WTC11 (cell line): ENCODE measurements at regions not wholly inside any gene's neighbourhood (a gene's known extent, or its start where the extent isn't known, plus 50 kb on each side); places are given as distances from the start of the nearest gene placed in this dataset.

ENCODE experiments used
- ATAC-seq: fragments of 200-7000 bp; cut with Tn5 transposase; 2 replicates; pipeline ENCODE4 v1.10.0; 2021; ENCODE audit warnings: mild to moderate bottlenecking, moderate library complexity
- CTCF ChIA-PET: fragments of 300-600 bp; sonication (Branson Sonifier 250); formaldehyde crosslinking; loops from one replicate; lab custom pipeline; 2021; ENCODE audit warnings: antibody characterized with exemption; lab: Charles Lee
- POLR2A ChIA-PET: fragments of 350-600 bp; sonication (Branson Sonifier 250); formaldehyde crosslinking; loops from one replicate; lab custom pipeline; 2021; ENCODE audit warnings: antibody characterized with exemption; lab: Charles Lee
- DNase-seq: peaks from one replicate; pipeline ENCODE4 v3.0.0; 2021; ENCODE audit warnings: low spot score
- H3K27ac Mint-ChIP-seq: 2 replicates; pipeline ENCODE4 v1.8.0; 2021; ENCODE audit warnings: mixed read lengths
- H3K27me3 Mint-ChIP-seq: 2 replicates; pipeline ENCODE4 v1.8.0; 2021; ENCODE audit warnings: low read depth, mild to moderate bottlenecking, moderate library complexity, mixed read lengths
- H3K36me3 Mint-ChIP-seq: 2 replicates; pipeline ENCODE4 v1.8.0; 2021; ENCODE audit warnings: mixed read lengths
- H3K4me1 Mint-ChIP-seq: 2 replicates; pipeline ENCODE4 v1.8.0; 2022; ENCODE audit warnings: mixed read lengths
- H3K4me3 Mint-ChIP-seq: 2 replicates; pipeline ENCODE4 v1.8.0; 2021; ENCODE audit warnings: mild to moderate bottlenecking, moderate library complexity, mixed read lengths
- H3K9me3 Mint-ChIP-seq: 2 replicates; pipeline ENCODE4 v1.8.0; 2021; ENCODE audit warnings: mixed read lengths
- AR ChIP-seq: fragments of 250-450 bp; sonication (Bioruptor Pico); IDR thresholded peaks from 2 replicates; pipeline ENCODE4 v1.9.0; 2021; ENCODE audit warnings: mild to moderate bottlenecking
- EMX1 ChIP-seq: fragments of 250-450 bp; sonication (Bioruptor Pico); IDR thresholded peaks from 2 replicates; pipeline ENCODE4 v1.8.0; 2021; ENCODE audit warnings: mild to moderate bottlenecking
- ESRRA ChIP-seq: sonication (generic); formaldehyde crosslinking; IDR thresholded peaks from 2 replicates; pipeline ENCODE4 v1.8.1; 2022; ENCODE audit warnings: mild to moderate bottlenecking, missing genetic modification reagents, borderline replicate concordance
- FOXK1 ChIP-seq: sonication (generic); formaldehyde crosslinking; IDR thresholded peaks from 2 replicates; pipeline ENCODE4 v1.8.0; 2022; ENCODE audit warnings: mild to moderate bottlenecking, moderate library complexity, missing genetic modification reagents
- GRHL2 ChIP-seq: fragments of 250-450 bp; sonication (Bioruptor Pico); IDR thresholded peaks from 2 replicates; pipeline ENCODE4 v1.8.0; 2022; ENCODE audit warnings: mild to moderate bottlenecking, moderate library complexity; ENCODE audit not compliant: insufficient replicate concordance, severe bottlenecking
- JUN ChIP-seq: sonication (generic); formaldehyde crosslinking; IDR thresholded peaks from 2 replicates; pipeline ENCODE4 v1.8.0; 2023; ENCODE audit warnings: mild to moderate bottlenecking, missing genetic modification reagents
- NR2C2 ChIP-seq: sonication (generic); formaldehyde crosslinking; IDR thresholded peaks from 2 replicates; pipeline ENCODE4 v1.8.0; 2022; ENCODE audit warnings: mild to moderate bottlenecking, missing genetic modification reagents
- TEAD1 ChIP-seq: sonication (generic); formaldehyde crosslinking; IDR thresholded peaks from 2 replicates; pipeline ENCODE4 v1.8.0; 2022; ENCODE audit warnings: mild to moderate bottlenecking, missing genetic modification reagents
- ZBTB21 ChIP-seq: sonication (generic); formaldehyde crosslinking; IDR thresholded peaks from 2 replicates; pipeline ENCODE4 v1.8.1; 2023; ENCODE audit warnings: mild to moderate bottlenecking, missing genetic modification reagents, borderline replicate concordance
- ZNF121 ChIP-seq: sonication (generic); formaldehyde crosslinking; IDR thresholded peaks from 2 replicates; pipeline ENCODE4 v1.8.0; 2023; ENCODE audit warnings: missing genetic modification reagents
- ZNF138 ChIP-seq: sonication (generic); formaldehyde crosslinking; conservative IDR thresholded peaks from 2 replicates; pipeline ENCODE4 v1.8.1; 2022; ENCODE audit warnings: mild to moderate bottlenecking, moderate library complexity, missing genetic modification reagents
- ZNF232 ChIP-seq: sonication (generic); formaldehyde crosslinking; IDR thresholded peaks from 2 replicates; pipeline ENCODE4 v1.8.0; 2022; ENCODE audit warnings: mild to moderate bottlenecking, missing genetic modification reagents
- TF ChIP-seq, protein P1 (sequence below): sonication (generic); formaldehyde crosslinking; conservative IDR thresholded peaks from 2 replicates; pipeline ENCODE4 v1.8.1; 2023; ENCODE audit warnings: mild to moderate bottlenecking, low read depth, missing genetic modification reagents, moderate library complexity
- TF ChIP-seq, protein P2 (sequence below): fragments of 250-450 bp; sonication (Bioruptor Pico); conservative IDR thresholded peaks from 2 replicates; pipeline ENCODE4 v1.9.0; 2021; ENCODE audit warnings: mild to moderate bottlenecking
- TF ChIP-seq, protein P3 (sequence below): sonication (generic); formaldehyde crosslinking; IDR thresholded peaks from 2 replicates; pipeline ENCODE4 v1.8.1; 2023; ENCODE audit warnings: mild to moderate bottlenecking, missing genetic modification reagents, moderate library complexity
- TF ChIP-seq, protein P4 (sequence below): sonication (generic); formaldehyde crosslinking; IDR thresholded peaks from 2 replicates; pipeline ENCODE4 v1.8.0; 2023; ENCODE audit warnings: missing genetic modification reagents
- TF ChIP-seq, protein P5 (sequence below): fragments of 250-450 bp; sonication (Bioruptor Pico); IDR thresholded peaks from 2 replicates; pipeline ENCODE4 v1.9.0; 2021; ENCODE audit warnings: mild to moderate bottlenecking
- TF ChIP-seq, protein P6 (sequence below): fragments of 250-450 bp; sonication (Bioruptor Pico); IDR thresholded peaks from 2 replicates; pipeline ENCODE4 v2.1.2; 2022; ENCODE audit warnings: mild to moderate bottlenecking, moderate library complexity

- TF ChIP-seq, protein P1, sequence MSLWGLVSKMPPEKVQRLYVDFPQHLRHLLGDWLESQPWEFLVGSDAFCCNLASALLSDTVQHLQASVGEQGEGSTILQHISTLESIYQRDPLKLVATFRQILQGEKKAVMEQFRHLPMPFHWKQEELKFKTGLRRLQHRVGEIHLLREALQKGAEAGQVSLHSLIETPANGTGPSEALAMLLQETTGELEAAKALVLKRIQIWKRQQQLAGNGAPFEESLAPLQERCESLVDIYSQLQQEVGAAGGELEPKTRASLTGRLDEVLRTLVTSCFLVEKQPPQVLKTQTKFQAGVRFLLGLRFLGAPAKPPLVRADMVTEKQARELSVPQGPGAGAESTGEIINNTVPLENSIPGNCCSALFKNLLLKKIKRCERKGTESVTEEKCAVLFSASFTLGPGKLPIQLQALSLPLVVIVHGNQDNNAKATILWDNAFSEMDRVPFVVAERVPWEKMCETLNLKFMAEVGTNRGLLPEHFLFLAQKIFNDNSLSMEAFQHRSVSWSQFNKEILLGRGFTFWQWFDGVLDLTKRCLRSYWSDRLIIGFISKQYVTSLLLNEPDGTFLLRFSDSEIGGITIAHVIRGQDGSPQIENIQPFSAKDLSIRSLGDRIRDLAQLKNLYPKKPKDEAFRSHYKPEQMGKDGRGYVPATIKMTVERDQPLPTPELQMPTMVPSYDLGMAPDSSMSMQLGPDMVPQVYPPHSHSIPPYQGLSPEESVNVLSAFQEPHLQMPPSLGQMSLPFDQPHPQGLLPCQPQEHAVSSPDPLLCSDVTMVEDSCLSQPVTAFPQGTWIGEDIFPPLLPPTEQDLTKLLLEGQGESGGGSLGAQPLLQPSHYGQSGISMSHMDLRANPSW (CRISPR knock-in tag) = no peak
- TF ChIP-seq, protein P2, sequence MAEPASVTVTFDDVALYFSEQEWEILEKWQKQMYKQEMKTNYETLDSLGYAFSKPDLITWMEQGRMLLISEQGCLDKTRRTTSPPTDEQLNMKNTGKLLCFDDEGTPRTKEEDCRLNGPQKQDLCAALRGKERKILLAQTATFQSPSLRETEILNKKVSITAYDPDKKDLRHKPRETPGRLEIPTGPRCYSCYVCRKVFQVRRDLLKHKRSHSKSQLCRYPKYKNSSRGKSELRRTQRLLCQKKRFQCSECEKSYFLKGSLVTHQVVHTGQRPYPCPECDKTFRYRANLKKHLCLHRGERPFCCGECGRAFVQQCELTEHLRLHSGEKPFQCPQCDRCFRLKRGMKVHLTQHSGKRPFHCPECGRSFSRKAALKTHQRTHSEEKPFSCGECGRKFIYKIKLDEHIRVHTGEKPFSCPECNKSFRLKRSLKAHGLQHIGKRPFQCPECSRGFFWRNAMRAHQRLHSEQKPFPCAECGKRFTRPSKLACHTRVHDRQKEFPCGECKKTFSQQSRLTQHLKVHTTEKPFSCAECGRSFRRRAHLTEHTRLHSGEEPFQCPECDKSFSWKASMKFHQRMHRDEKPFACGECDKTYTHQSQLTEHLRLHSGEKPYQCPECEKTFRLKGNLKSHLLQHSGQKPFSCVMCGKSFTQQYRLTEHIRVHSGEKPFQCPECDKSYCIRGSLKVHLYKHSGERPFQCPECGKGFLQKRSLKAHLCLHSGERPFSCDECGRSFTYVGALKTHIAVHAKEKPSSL (CRISPR knock-in tag) = no peak
- no peak for TF ChIP-seq JUN (CRISPR knock-in tag)
- no peak for TF ChIP-seq GRHL2 (CRISPR knock-in tag)
Observed at GRCh38 chr2:59449274-59449673, 1104.2 kb downstream of the BCL11A start (continued).

GRCh38 chr2:59440491-59440890, 1113.0 kb downstream of the BCL11A start:
- TF ChIP-seq NR2C2 = no peak
- TF ChIP-seq TEAD1 (CRISPR knock-in tag) = no peak
- TF ChIP-seq, protein P3, sequence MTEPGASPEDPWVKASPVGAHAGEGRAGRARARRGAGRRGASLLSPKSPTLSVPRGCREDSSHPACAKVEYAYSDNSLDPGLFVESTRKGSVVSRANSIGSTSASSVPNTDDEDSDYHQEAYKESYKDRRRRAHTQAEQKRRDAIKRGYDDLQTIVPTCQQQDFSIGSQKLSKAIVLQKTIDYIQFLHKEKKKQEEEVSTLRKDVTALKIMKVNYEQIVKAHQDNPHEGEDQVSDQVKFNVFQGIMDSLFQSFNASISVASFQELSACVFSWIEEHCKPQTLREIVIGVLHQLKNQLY (CRISPR knock-in tag) = no peak
- TF ChIP-seq EMX1 (CRISPR knock-in tag) = no peak
- TF ChIP-seq, protein P2 (CRISPR knock-in tag) = no peak
- TF ChIP-seq ZNF232 (CRISPR knock-in tag) = no peak
- TF ChIP-seq AR (CRISPR knock-in tag) = no peak
- no peak for TF ChIP-seq ZNF138 (CRISPR knock-in tag)
- TF ChIP-seq ZNF121 (CRISPR knock-in tag) = no peak
- TF ChIP-seq, protein P4, sequence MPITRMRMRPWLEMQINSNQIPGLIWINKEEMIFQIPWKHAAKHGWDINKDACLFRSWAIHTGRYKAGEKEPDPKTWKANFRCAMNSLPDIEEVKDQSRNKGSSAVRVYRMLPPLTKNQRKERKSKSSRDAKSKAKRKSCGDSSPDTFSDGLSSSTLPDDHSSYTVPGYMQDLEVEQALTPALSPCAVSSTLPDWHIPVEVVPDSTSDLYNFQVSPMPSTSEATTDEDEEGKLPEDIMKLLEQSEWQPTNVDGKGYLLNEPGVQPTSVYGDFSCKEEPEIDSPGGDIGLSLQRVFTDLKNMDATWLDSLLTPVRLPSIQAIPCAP (CRISPR knock-in tag) = no peak
- TF ChIP-seq, protein P5, sequence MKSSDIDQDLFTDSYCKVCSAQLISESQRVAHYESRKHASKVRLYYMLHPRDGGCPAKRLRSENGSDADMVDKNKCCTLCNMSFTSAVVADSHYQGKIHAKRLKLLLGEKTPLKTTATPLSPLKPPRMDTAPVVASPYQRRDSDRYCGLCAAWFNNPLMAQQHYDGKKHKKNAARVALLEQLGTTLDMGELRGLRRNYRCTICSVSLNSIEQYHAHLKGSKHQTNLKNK (CRISPR knock-in tag) = no peak
- TF ChIP-seq ESRRA (CRISPR knock-in tag) = no peak
- TF ChIP-seq GRHL2 (CRISPR knock-in tag) = no peak
- TF ChIP-seq, protein P1 (CRISPR knock-in tag) = no peak
- TF ChIP-seq, protein P6, sequence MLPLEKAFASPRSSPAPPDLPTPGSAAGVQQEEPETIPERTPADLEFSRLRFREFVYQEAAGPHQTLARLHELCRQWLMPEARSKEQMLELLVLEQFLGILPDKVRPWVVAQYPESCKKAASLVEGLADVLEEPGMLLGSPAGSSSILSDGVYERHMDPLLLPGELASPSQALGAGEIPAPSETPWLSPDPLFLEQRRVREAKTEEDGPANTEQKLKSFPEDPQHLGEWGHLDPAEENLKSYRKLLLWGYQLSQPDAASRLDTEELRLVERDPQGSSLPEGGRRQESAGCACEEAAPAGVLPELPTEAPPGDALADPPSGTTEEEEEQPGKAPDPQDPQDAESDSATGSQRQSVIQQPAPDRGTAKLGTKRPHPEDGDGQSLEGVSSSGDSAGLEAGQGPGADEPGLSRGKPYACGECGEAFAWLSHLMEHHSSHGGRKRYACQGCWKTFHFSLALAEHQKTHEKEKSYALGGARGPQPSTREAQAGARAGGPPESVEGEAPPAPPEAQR (CRISPR knock-in tag) = no peak
- TF ChIP-seq FOXK1 (CRISPR knock-in tag) = no peak
- no peak for TF ChIP-seq ZBTB21
- H3K4me1 Mint-ChIP-seq = peaks cover 14% of the 10 kb centered on the region
- POLR2A ChIA-PET = no interaction called here
- no peaks in the 10 kb centered on the region for H3K36me3 Mint-ChIP-seq
- DNase-seq (no peak), ATAC-seq (no peak)
- H3K27me3 Mint-ChIP-seq = no peaks in the 10 kb centered on the region
- CTCF ChIA-PET = interaction anchor here (0.7 to 1.0 kb wide), 2 partner anchors 80 to 164 kb away, joined by 5 to 6 read pairs; no protein-coding TSS in a partner anchor
- 0 out of 2 replicates have a peak overlapping the region, but pooled peaks have one; percentile 8 for H3K27ac Mint-ChIP-seq
- H3K4me3 Mint-ChIP-seq = no peak overlapping the region
- no peaks in the 10 kb centered on the region for H3K9me3 Mint-ChIP-seq
